Nephron (organoid): ENCODE measurements at regions not wholly inside any gene's neighbourhood (a gene's known extent, or its start where the extent isn't known, plus 50 kb on each side); places are given as distances from the start of the nearest gene placed in this dataset.

ENCODE experiments used
- H3K27ac Mint-ChIP-seq, 3 experiments: 2 replicates each; pipeline ENCODE4 v1.8.0; 2020; ENCODE audit warnings: mixed read lengths in 3 of 3, mild to moderate bottlenecking in 2 of 3, moderate library complexity in 1 of 3
- H3K27me3 Mint-ChIP-seq: 2 replicates; pipeline ENCODE4 v1.8.0; 2021; ENCODE audit warnings: low read depth, mild to moderate bottlenecking, moderate library complexity, mixed read lengths
- H3K36me3 Mint-ChIP-seq: 2 replicates; pipeline ENCODE4 v1.8.0; 2020; ENCODE audit warnings: low read depth, mixed read lengths
- H3K4me1 Mint-ChIP-seq: 2 replicates; pipeline ENCODE4 v1.8.0; 2020; ENCODE audit warnings: mixed read lengths
- H3K4me3 Mint-ChIP-seq, 3 experiments: 2 replicates each; pipeline ENCODE4 v1.8.0; 2020; ENCODE audit warnings: mild to moderate bottlenecking in 3 of 3, mixed read lengths in 3 of 3, moderate library complexity in 2 of 3
- H3K9me3 Mint-ChIP-seq: 2 replicates; pipeline ENCODE4 v1.8.0; 2020; ENCODE audit warnings: mixed read lengths
- CTCF ChIP-seq, 3 experiments: fragments of 200-600 bp; sonication (generic); IDR thresholded peaks; one replicate each; pipeline ENCODE4 v1.5.0; 2021; ENCODE audit warnings: antibody characterized with exemption in 3 of 3; ENCODE audit not compliant: unreplicated experiment in 3 of 3

- Mint-ChIP-seq H3K4me3 (no peak overlapping the region), H3K4me1 (peaks cover 13% of the 10 kb centered on the region), H3K27ac (no peak overlapping the region), H3K27me3 (no peaks in the 10 kb centered on the region), H3K36me3 (no peaks in the 10 kb centered on the region), H3K9me3 (no peaks in the 10 kb centered on the region)
- TF ChIP-seq CTCF (IDR thresholded peaks at IDR 0.05; ENCODE audit: unreplicated experiment in 3 of 3) = no peak
Measured at GRCh38 chr12:19909418-19909817, 458.9 kb upstream of the PDE3A start.

GRCh38 chr12:19910681-19911080 lies 457.7 kb upstream of the PDE3A start:
- Mint-ChIP-seq H3K9me3 (no peaks in the 10 kb centered on the region), H3K36me3 (no peaks in the 10 kb centered on the region), H3K27ac (peak overlapping the region in 2 of 3 experiments; percentile 9 to 69), H3K27me3 (no peaks in the 10 kb centered on the region), H3K4me3 (no peak overlapping the region), H3K4me1 (peaks cover 19% of the 10 kb centered on the region)
- TF ChIP-seq CTCF (IDR thresholded peaks at IDR 0.05; ENCODE audit: unreplicated experiment in 3 of 3) = no peak

DNA sequence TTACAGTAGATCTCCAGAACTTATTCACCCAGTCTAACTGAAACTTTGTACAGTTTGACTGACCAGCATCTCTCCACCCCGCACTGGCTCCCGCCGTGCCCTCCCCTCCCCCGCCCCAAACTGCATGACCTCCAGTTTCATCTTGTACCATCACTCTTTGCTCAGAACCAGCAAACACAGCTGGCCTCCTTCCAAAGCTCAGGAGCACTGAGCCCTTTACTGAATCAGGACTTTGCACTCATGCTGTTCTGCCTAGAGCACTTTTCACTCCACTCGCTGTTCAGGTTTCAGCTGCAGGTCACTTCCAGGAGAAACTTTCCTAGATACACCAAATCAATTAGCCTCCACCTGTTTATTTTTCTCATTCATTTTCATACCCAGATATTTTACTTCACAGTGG lies 455.3 kb upstream of the PDE3A start:
- peaks cover 22% of the 10 kb centered on the region for H3K4me1 Mint-ChIP-seq
- H3K4me3 Mint-ChIP-seq = no peak overlapping the region

GRCh38 chr12:19915392-19916195 lies 452.7 kb upstream of the PDE3A start:
- Mint-ChIP-seq H3K4me3 (no peak overlapping the region), H3K4me1 (peaks cover 22% of the 10 kb centered on the region), H3K27me3 (no peaks in the 10 kb centered on the region), H3K27ac (peak overlapping the region; percentile 55 to 82 (median 74)), H3K36me3 (no peaks in the 10 kb centered on the region), H3K9me3 (no peaks in the 10 kb centered on the region)
- TF ChIP-seq CTCF (IDR thresholded peaks at IDR 0.05; ENCODE audit: unreplicated experiment in 3 of 3) = peak; percentile 54 to 75 (median 66)

More for the DNA sequence above, 455.3 kb upstream of the PDE3A start:
- H3K27ac Mint-ChIP-seq = peak overlapping the region in 1 of 3 experiments; percentile 62
- H3K27me3 Mint-ChIP-seq = no peaks in the 10 kb centered on the region
- no peaks in the 10 kb centered on the region for H3K9me3 Mint-ChIP-seq
- no peaks in the 10 kb centered on the region for H3K36me3 Mint-ChIP-seq
- TF ChIP-seq CTCF (IDR thresholded peaks at IDR 0.05; ENCODE audit: unreplicated experiment in 3 of 3) = no peak

- Mint-ChIP-seq H3K27me3 (no peaks in the 10 kb centered on the region), H3K4me3 (no peak overlapping the region), H3K9me3 (no peaks in the 10 kb centered on the region), H3K27ac (peak overlapping the region in 1 of 3 experiments; percentile 55), H3K36me3 (no peaks in the 10 kb centered on the region), H3K4me1 (peaks cover 18% of the 10 kb centered on the region)
- no peak for TF ChIP-seq CTCF (IDR thresholded peaks at IDR 0.05; ENCODE audit: unreplicated experiment in 3 of 3)
Measured at GRCh38 chr12:19916196-19916753, 452.1 kb upstream of the PDE3A start.
